Caco-2 (cell line): ENCODE measurements at regions not wholly inside any gene's neighbourhood (a gene's known extent, or its start where the extent isn't known, plus 50 kb on each side); places are given as distances from the start of the nearest gene placed in this dataset.

Source experiments
- BruUV-seq: library from RNA; stranded (reverse); fragments of 400-500 nt; replicated peaks from 2 replicates; lab custom pipeline; 2021; lab: Mats Ljungman, UMichigan
- CTCF ChIA-PET: fragments of 300-600 bp; sonication (Branson Sonifier 250); formaldehyde crosslinking; loops from one replicate; lab custom pipeline; 2022; ENCODE audit warnings: antibody characterized with exemption; lab: Charles Lee
- POLR2A ChIA-PET: fragments of 300-600 bp; sonication (Branson Sonifier 250); formaldehyde crosslinking; loops from one replicate; lab custom pipeline; 2022; ENCODE audit warnings: antibody characterized with exemption; lab: Charles Lee
- DNase-seq, 2 experiments: peaks; one replicate each; pipeline versions ENCODE4 v3.0.0 to v3.0.0-alpha.2; 2020 to 2022
- H3K27me3 ChIP-seq: replicated peaks from 2 replicates; pipeline ENCODE4 v1.6.0; 2011; ENCODE audit warnings: low read length; ENCODE audit not compliant: control insufficient read depth, insufficient read depth
- H3K36me3 ChIP-seq: 2 replicates; pipeline ENCODE4 v1.5.1; 2011; ENCODE audit warnings: low read length; ENCODE audit not compliant: control insufficient read depth, insufficient read depth
- H3K4me1 ChIP-seq: fragments of 250-450 bp; sonication (Bioruptor Pico); 2 replicates; pipeline ENCODE4 v1.5.1; 2020; ENCODE audit warnings: mild to moderate bottlenecking
- H3K4me3 ChIP-seq: 2 replicates; pipeline ENCODE4 v1.5.1; 2011; ENCODE audit warnings: low read depth, mild to moderate bottlenecking, control low read depth, low read length
- H3K9me3 ChIP-seq: fragments of 250-450 bp; sonication (Bioruptor Pico); 2 replicates; pipeline ENCODE4 v1.5.1; 2020; ENCODE audit warnings: mild to moderate bottlenecking, moderate library complexity
- H3K27ac Mint-ChIP-seq: one replicate; pipeline ENCODE4 v1.8.0; 2022; ENCODE audit warnings: mixed read lengths; ENCODE audit not compliant: unreplicated experiment
- H3K27me3 Mint-ChIP-seq: one replicate; pipeline ENCODE4 v1.8.0; 2022; ENCODE audit warnings: mixed read lengths; ENCODE audit not compliant: insufficient read depth, unreplicated experiment
- H3K36me3 Mint-ChIP-seq: one replicate; pipeline ENCODE4 v1.8.0; 2022; ENCODE audit warnings: mild to moderate bottlenecking, mixed read lengths; ENCODE audit not compliant: insufficient read depth, unreplicated experiment
- H3K4me1 Mint-ChIP-seq: one replicate; pipeline ENCODE4 v1.8.0; 2022; ENCODE audit warnings: low read depth, mixed read lengths; ENCODE audit not compliant: unreplicated experiment
- H3K4me3 Mint-ChIP-seq: one replicate; pipeline ENCODE4 v1.8.0; 2022; ENCODE audit warnings: mild to moderate bottlenecking, moderate library complexity, mixed read lengths; ENCODE audit not compliant: unreplicated experiment
- H3K9me3 Mint-ChIP-seq: one replicate; pipeline ENCODE4 v1.8.0; 2022; ENCODE audit warnings: mixed read lengths; ENCODE audit not compliant: unreplicated experiment
- intact Hi-C: fragments of 100-400 bp; cut with micrococcal nuclease; formaldehyde crosslinking; loops from one replicate; pipeline ENCODE4 v1.10.0; 2022; ENCODE audit not compliant: unreplicated experiment
- TF ChIP-seq, protein P1 (sequence below), 2 experiments: fragments of 200-600 bp in 1 of 2; IDR thresholded peaks; 1 replicate in 1 of 2; 2 replicates in 1 of 2; pipeline versions ENCODE4 v1.5.1 to v1.8.0; 2011 to 2022; ENCODE audit warnings: antibody characterized with exemption in 1 of 2, control low read depth in 1 of 2, inconsistent platforms in 1 of 2, low read depth in 1 of 2, low read length in 1 of 2, mild to moderate bottlenecking in 1 of 2, moderate library complexity in 1 of 2; ENCODE audit not compliant: insufficient read depth in 1 of 2, severe bottlenecking in 1 of 2, unreplicated experiment in 1 of 2

DNA sequence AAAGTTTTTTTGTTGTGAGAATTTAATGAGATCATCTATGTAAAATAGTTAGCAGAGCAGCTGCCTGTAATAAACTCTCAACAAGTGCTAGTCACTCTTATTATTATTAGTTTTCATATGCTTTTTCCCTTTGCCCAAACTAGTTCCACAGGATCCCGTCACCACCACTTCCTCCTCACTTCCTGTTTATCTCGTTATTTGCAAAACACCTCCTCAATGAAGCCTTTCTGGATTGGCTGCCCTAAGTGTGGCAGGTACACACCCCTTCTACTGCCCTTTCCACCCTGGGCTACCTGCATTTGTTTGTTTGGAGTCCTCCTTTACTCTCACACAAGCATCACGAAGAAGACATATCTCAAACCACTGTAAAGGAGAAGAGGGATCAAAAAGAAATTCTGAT, 54.4 kb upstream of the KLF3 start:
- no peaks in the 10 kb centered on the region for H3K9me3 Mint-ChIP-seq
- POLR2A ChIA-PET, result no interaction called here
- intact Hi-C loops, result no loop called here

DNA sequence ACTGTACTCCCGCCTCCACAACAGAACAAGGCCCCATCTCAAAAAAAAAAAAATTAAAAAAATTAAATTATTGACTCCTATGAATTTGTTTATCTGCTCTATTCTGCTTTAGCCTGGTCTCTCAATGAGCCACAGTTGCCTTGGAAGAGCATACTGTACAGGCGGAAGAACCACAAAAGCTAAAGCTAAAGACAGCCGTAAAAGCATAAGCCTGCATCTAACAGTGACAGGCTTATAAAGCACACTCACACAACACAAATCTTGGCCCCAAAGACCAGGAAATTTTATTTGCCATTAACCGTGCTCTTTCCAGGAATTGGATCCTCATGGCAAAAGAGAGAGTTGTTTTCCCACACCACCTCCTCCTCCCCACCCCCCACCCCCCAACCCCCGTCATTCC, 53.5 kb upstream of the KLF3 start:
- Histone ChIP-seq H3K4me1 (no peaks in the 10 kb centered on the region), H3K36me3 (no peaks in the 10 kb centered on the region), H3K9me3 (no peaks in the 10 kb centered on the region), H3K27me3 (no peaks in the 10 kb centered on the region), H3K4me3 (no peak overlapping the region)
- POLR2A ChIA-PET, result no interaction called here
- H3K36me3 Mint-ChIP-seq, result no peaks in the 10 kb centered on the region
- no TSS peak for BruUV-seq
- no peak for DNase-seq
- H3K9me3 Mint-ChIP-seq, result no peaks in the 10 kb centered on the region
- no peak overlapping the region for H3K4me3 Mint-ChIP-seq
- no peak overlapping the region for H3K27ac Mint-ChIP-seq
- no peaks in the 10 kb centered on the region for H3K27me3 Mint-ChIP-seq
- peaks cover 11% of the 10 kb centered on the region for H3K4me1 Mint-ChIP-seq
- TF ChIP-seq, protein P1, sequence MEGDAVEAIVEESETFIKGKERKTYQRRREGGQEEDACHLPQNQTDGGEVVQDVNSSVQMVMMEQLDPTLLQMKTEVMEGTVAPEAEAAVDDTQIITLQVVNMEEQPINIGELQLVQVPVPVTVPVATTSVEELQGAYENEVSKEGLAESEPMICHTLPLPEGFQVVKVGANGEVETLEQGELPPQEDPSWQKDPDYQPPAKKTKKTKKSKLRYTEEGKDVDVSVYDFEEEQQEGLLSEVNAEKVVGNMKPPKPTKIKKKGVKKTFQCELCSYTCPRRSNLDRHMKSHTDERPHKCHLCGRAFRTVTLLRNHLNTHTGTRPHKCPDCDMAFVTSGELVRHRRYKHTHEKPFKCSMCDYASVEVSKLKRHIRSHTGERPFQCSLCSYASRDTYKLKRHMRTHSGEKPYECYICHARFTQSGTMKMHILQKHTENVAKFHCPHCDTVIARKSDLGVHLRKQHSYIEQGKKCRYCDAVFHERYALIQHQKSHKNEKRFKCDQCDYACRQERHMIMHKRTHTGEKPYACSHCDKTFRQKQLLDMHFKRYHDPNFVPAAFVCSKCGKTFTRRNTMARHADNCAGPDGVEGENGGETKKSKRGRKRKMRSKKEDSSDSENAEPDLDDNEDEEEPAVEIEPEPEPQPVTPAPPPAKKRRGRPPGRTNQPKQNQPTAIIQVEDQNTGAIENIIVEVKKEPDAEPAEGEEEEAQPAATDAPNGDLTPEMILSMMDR (IDR thresholded peaks at IDR 0.05; ENCODE audit: insufficient read depth in 1 of 2, low read depth in 1 of 2, low read length in 1 of 2, severe bottlenecking in 1 of 2, unreplicated experiment in 1 of 2), result no peak
- CTCF ChIA-PET, result no interaction called here
- intact Hi-C loops, result no loop called here

More for the DNA sequence above, 54.4 kb upstream of the KLF3 start:
- TF ChIP-seq, protein P1 (IDR thresholded peaks at IDR 0.05; ENCODE audit: insufficient read depth in 1 of 2, low read depth in 1 of 2, low read length in 1 of 2, severe bottlenecking in 1 of 2, unreplicated experiment in 1 of 2), result no peak
- CTCF ChIA-PET, result no interaction called here
- no peaks in the 10 kb centered on the region for H3K36me3 Mint-ChIP-seq
- no peak overlapping the region for H3K4me3 Mint-ChIP-seq
- H3K27me3 ChIP-seq, result no peaks in the 10 kb centered on the region
- no TSS peak for BruUV-seq
- H3K27me3 Mint-ChIP-seq, result no peaks in the 10 kb centered on the region
- no peak overlapping the region for H3K27ac Mint-ChIP-seq
- no peaks in the 10 kb centered on the region for H3K36me3 ChIP-seq
- no peak for DNase-seq
- H3K4me1 Mint-ChIP-seq, result peaks cover 11% of the 10 kb centered on the region
- no peaks in the 10 kb centered on the region for H3K4me1 ChIP-seq
- no peaks in the 10 kb centered on the region for H3K9me3 ChIP-seq
- no peak overlapping the region for H3K4me3 ChIP-seq

DNA sequence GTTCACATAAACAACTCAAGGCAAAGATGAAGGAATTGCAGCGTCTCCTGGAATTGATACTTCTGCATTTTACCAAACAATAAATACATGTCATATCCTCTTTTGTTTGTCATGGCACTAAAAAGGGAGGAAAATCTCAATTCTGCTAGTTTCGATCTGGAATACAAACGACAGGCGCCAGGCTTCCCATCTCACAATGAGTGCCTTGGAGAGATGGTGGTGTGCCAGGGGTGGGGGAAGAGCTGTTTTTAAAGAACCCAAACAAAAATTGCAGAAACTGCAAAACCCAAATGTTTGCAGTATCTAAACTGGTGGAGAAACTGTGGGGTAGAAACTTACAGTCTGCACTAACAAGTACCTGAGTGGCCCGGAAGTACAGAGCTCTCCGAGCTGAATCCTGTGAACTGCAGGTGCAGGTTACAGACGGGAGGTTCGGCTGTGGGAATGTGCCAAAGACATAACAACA, 53.0 kb upstream of the KLF3 start:
- no peaks in the 10 kb centered on the region for H3K36me3 ChIP-seq
- H3K4me3 ChIP-seq, result no peak overlapping the region
- no peaks in the 10 kb centered on the region for H3K27me3 Mint-ChIP-seq
- H3K27ac Mint-ChIP-seq, result no peak overlapping the region
- no TSS peak for BruUV-seq
- no peaks in the 10 kb centered on the region for H3K27me3 ChIP-seq
- ChIA-PET POLR2A (no interaction called here), CTCF (no interaction called here)
- TF ChIP-seq, protein P1 (IDR thresholded peaks at IDR 0.05; ENCODE audit: insufficient read depth in 1 of 2, low read depth in 1 of 2, low read length in 1 of 2, severe bottlenecking in 1 of 2, unreplicated experiment in 1 of 2), result no peak
- peaks cover 11% of the 10 kb centered on the region for H3K4me1 Mint-ChIP-seq
- no peaks in the 10 kb centered on the region for H3K9me3 Mint-ChIP-seq
- intact Hi-C loops, result no loop called here
- no peaks in the 10 kb centered on the region for H3K36me3 Mint-ChIP-seq
- no peak for DNase-seq
- no peak overlapping the region for H3K4me3 Mint-ChIP-seq
- H3K9me3 ChIP-seq, result no peaks in the 10 kb centered on the region
- no peaks in the 10 kb centered on the region for H3K4me1 ChIP-seq
